GM23338 (cell line): ENCODE measurements at regions not wholly inside any gene's neighbourhood (a gene's known extent, or its start where the extent isn't known, plus 50 kb on each side); places are given as distances from the start of the nearest gene placed in this dataset.

Source experiments
- ATAC-seq: fragments of 200-7000 bp; cut with Tn5 transposase; 3 replicates; pipeline ENCODE4 v1.9.1; 2020
- DNase-seq: peaks from one replicate; pipeline ENCODE4 v3.0.0-alpha.2; 2015; ENCODE audit warnings: low spot score
- H2AFZ ChIP-seq: fragments of 200-600 bp; sonication (generic); 2 replicates; pipeline ENCODE4 v1.8.0; 2016; ENCODE audit warnings: antibody characterized with exemption, mild to moderate bottlenecking, moderate library complexity
- H3F3A ChIP-seq: fragments of 200-600 bp; sonication (generic); replicated peaks from 2 replicates; pipeline ENCODE4 v1.8.0; 2017; ENCODE audit warnings: antibody characterized with exemption, mixed run types, low read depth
- H3K27ac ChIP-seq: fragments of 200-600 bp; sonication (generic); 2 replicates; pipeline ENCODE4 v1.6.1; 2016; ENCODE audit warnings: low read depth
- H3K27me3 ChIP-seq: fragments of 200-600 bp; sonication (generic); 2 replicates; pipeline ENCODE4 v1.8.0; 2016; ENCODE audit warnings: mild to moderate bottlenecking, mixed run types, moderate library complexity; ENCODE audit not compliant: insufficient read depth
- H3K36me3 ChIP-seq: fragments of 200-600 bp; sonication (generic); 2 replicates; pipeline ENCODE4 v1.8.0; 2016; ENCODE audit warnings: mild to moderate bottlenecking; ENCODE audit not compliant: insufficient read depth
- H3K4me1 ChIP-seq: fragments of 200-600 bp; sonication (generic); 2 replicates; pipeline ENCODE4 v1.8.0; 2016; ENCODE audit warnings: mild to moderate bottlenecking, moderate library complexity; ENCODE audit not compliant: insufficient read depth
- H3K4me2 ChIP-seq: fragments of 200-600 bp; sonication (generic); 2 replicates; pipeline ENCODE4 v1.7.1; 2017; ENCODE audit warnings: mixed run types
- H3K4me3 ChIP-seq: fragments of 200-600 bp; sonication (generic); 2 replicates; pipeline ENCODE4 v1.6.1; 2016; ENCODE audit warnings: mixed run types
- H3K79me2 ChIP-seq: fragments of 200-600 bp; sonication (generic); replicated peaks from 2 replicates; pipeline ENCODE4 v1.8.0; 2017; ENCODE audit warnings: mild to moderate bottlenecking; ENCODE audit not compliant: insufficient read depth
- H3K9me2 ChIP-seq: fragments of 200-600 bp; sonication (generic); 2 replicates; pipeline ENCODE4 v1.8.0; 2017; ENCODE audit not compliant: insufficient read depth
- H4K20me1 ChIP-seq: fragments of 200-600 bp; sonication (generic); replicated peaks from 2 replicates; pipeline ENCODE4 v1.8.0; 2017; ENCODE audit warnings: mild to moderate bottlenecking; ENCODE audit not compliant: insufficient read depth
- H3K27ac Mint-ChIP-seq: 2 replicates; pipeline ENCODE4 v1.8.0; 2020; ENCODE audit warnings: inconsistent platforms, mild to moderate bottlenecking, moderate library complexity, mixed read lengths
- H3K27me3 Mint-ChIP-seq: 3 replicates; pipeline ENCODE4 v1.8.0; 2022; ENCODE audit warnings: low read depth, mild to moderate bottlenecking, moderate library complexity, mixed read lengths, inconsistent platforms; ENCODE audit not compliant: insufficient read depth, poor library complexity
- H3K36me3 Mint-ChIP-seq: 3 replicates; pipeline ENCODE4 v1.8.0; 2021; ENCODE audit warnings: low read depth, mild to moderate bottlenecking, inconsistent platforms, moderate library complexity, mixed read lengths
- H3K4me1 Mint-ChIP-seq: 3 replicates; pipeline ENCODE4 v1.8.0; 2020; ENCODE audit warnings: mild to moderate bottlenecking, inconsistent platforms, mixed read lengths
- H3K4me3 Mint-ChIP-seq: 3 replicates; pipeline ENCODE4 v1.8.0; 2021; ENCODE audit warnings: moderate library complexity, mild to moderate bottlenecking, inconsistent platforms, mixed read lengths
- H3K9me3 Mint-ChIP-seq: 3 replicates; pipeline ENCODE4 v1.8.0; 2020; ENCODE audit warnings: moderate library complexity, mild to moderate bottlenecking, inconsistent platforms, mixed read lengths
- CREB1 ChIP-seq: fragments of 250-450 bp; sonication (Bioruptor Pico); IDR thresholded peaks from 2 replicates; pipeline ENCODE4 v1.5.0; 2020; ENCODE audit warnings: low read depth, mild to moderate bottlenecking, moderate library complexity
- CTCF ChIP-seq, 2 experiments: fragments of 200-600 bp in 1 of 2; sonication (generic) in 1 of 2; conservative IDR thresholded peaks; 2 replicates each; pipeline versions ENCODE4 v1.5.1 to v1.6.1; 2016 to 2017; ENCODE audit warnings: antibody characterized with exemption in 2 of 2, low read depth in 2 of 2, mild to moderate bottlenecking in 2 of 2, moderate library complexity in 1 of 2
- ETS1 ChIP-seq: IDR thresholded peaks from 2 replicates; pipeline ENCODE4 v1.6.1; 2016; ENCODE audit warnings: antibody characterized with exemption
- EZH2 ChIP-seq: fragments of 200-600 bp; sonication (generic); IDR thresholded peaks from one replicate; pipeline ENCODE4 v1.8.0; 2017; ENCODE audit warnings: antibody characterized with exemption, mild to moderate bottlenecking, low read depth; ENCODE audit not compliant: unreplicated experiment
- JUNB ChIP-seq: IDR thresholded peaks from one replicate; pipeline ENCODE4 v1.6.1; 2016; ENCODE audit warnings: antibody characterized with exemption; ENCODE audit not compliant: unreplicated experiment
- NANOG ChIP-seq: IDR thresholded peaks from 2 replicates; pipeline ENCODE4 v1.6.1; 2016; ENCODE audit warnings: antibody characterized with exemption, borderline replicate concordance
- POLR2AphosphoS5 ChIP-seq: IDR thresholded peaks from 2 replicates; pipeline ENCODE4 v1.6.1; 2016; ENCODE audit warnings: antibody characterized with exemption, low read depth
- REST ChIP-seq: IDR thresholded peaks from one replicate; pipeline ENCODE4 v1.6.1; 2018; ENCODE audit warnings: antibody characterized with exemption; ENCODE audit not compliant: unreplicated experiment
- STAT1 ChIP-seq: IDR thresholded peaks from one replicate; pipeline ENCODE4 v1.6.1; 2016; ENCODE audit warnings: antibody characterized with exemption; ENCODE audit not compliant: unreplicated experiment
- ZNF331 ChIP-seq: fragments of 250-450 bp; sonication (Bioruptor Pico); IDR thresholded peaks from 2 replicates; pipeline ENCODE4 v1.5.0; 2020; ENCODE audit warnings: low read depth, mild to moderate bottlenecking, moderate library complexity

GRCh38 chr4:33323393-33323792 is 2603.2 kb downstream of the PCDH7 start:
- Histone ChIP-seq H2AFZ (no peak overlapping the region), H3K4me1 (no peaks in the 10 kb centered on the region), H3K9me2 (peaks cover 3% of the 10 kb centered on the region; the same call in 1 of the 2 replicates), H3F3A (no peaks in the 10 kb centered on the region), H3K4me2 (no peak overlapping the region), H3K27me3 (no peaks in the 10 kb centered on the region), H3K4me3 (no peak overlapping the region), H3K36me3 (0 out of 2 replicates have a peak, but pooled peaks cover 4% of the 10 kb centered on the region), H4K20me1 (no peaks in the 10 kb centered on the region), H3K79me2 (no peaks in the 10 kb centered on the region), H3K27ac (no peak overlapping the region)
- ATAC-seq (no peak), DNase-seq (no peak)
- peaks cover 12% of the 10 kb centered on the region for H3K9me3 Mint-ChIP-seq
- no peak overlapping the region for H3K27ac Mint-ChIP-seq
- no peak for TF ChIP-seq CREB1 (CRISPR knock-in tag)
- peaks cover 10% of the 10 kb centered on the region; the same call in 2 of the 3 replicates for H3K36me3 Mint-ChIP-seq
- no peak overlapping the region for H3K4me3 Mint-ChIP-seq
- H3K4me1 Mint-ChIP-seq = no peaks in the 10 kb centered on the region
- H3K27me3 Mint-ChIP-seq = peaks cover 1% of the 10 kb centered on the region

GRCh38 chr4:33334416-33334815 is 2614.2 kb downstream of the PCDH7 start:
- no peaks in the 10 kb centered on the region; the same call in 1 of the 2 replicates for H3K36me3 ChIP-seq
- Mint-ChIP-seq H3K4me1 (no peaks in the 10 kb centered on the region), H3K27me3 (no peaks in the 10 kb centered on the region), H3K4me3 (no peak overlapping the region), H3K9me3 (peaks cover 46% of the 10 kb centered on the region), H3K27ac (no peak overlapping the region), H3K36me3 (peaks cover 24% of the 10 kb centered on the region; the same call in 2 of the 3 replicates)
- no peaks in the 10 kb centered on the region for H3K79me2 ChIP-seq
- H3K9me2 ChIP-seq = no peaks in the 10 kb centered on the region
- H4K20me1 ChIP-seq = no peaks in the 10 kb centered on the region
- H3F3A ChIP-seq = no peaks in the 10 kb centered on the region
- H3K4me1 ChIP-seq = no peaks in the 10 kb centered on the region
- no peak overlapping the region for H3K27ac ChIP-seq
- no peaks in the 10 kb centered on the region for H3K27me3 ChIP-seq
- no peak overlapping the region for H3K4me3 ChIP-seq
- H3K4me2 ChIP-seq = no peak overlapping the region
- DNase-seq = no peak
- ATAC-seq = no peak
- no peak for TF ChIP-seq REST
- no peak overlapping the region for H2AFZ ChIP-seq

GRCh38 chr4:33339762-33340161 is 2619.6 kb downstream of the PCDH7 start:
- ATAC-seq = no peak
- Histone ChIP-seq H3K9me2 (no peaks in the 10 kb centered on the region), H3K79me2 (no peaks in the 10 kb centered on the region), H4K20me1 (no peaks in the 10 kb centered on the region), H3K27me3 (no peaks in the 10 kb centered on the region), H3K27ac (no peak overlapping the region), H3K4me2 (no peak overlapping the region), H3K4me3 (no peak overlapping the region), H3K36me3 (no peaks in the 10 kb centered on the region), H3K4me1 (no peaks in the 10 kb centered on the region), H2AFZ (no peak overlapping the region), H3F3A (no peaks in the 10 kb centered on the region)
- no peak overlapping the region for H3K27ac Mint-ChIP-seq
- H3K36me3 Mint-ChIP-seq = peaks cover 7% of the 10 kb centered on the region; the same call in 2 of the 3 replicates
- H3K4me1 Mint-ChIP-seq = no peaks in the 10 kb centered on the region
- peaks cover 18% of the 10 kb centered on the region for H3K9me3 Mint-ChIP-seq
- TF ChIP-seq JUNB (no peak), NANOG (no peak), CTCF (conservative IDR thresholded peaks at IDR 0.05; ENCODE audit: low read depth in 2 of 2) (no peak), ETS1 (no peak), EZH2 (no peak), CREB1 (CRISPR knock-in tag) (no peak), ZNF331 (CRISPR knock-in tag) (no peak), POLR2AphosphoS5 (no peak), STAT1 (no peak)
- H3K27me3 Mint-ChIP-seq = no peaks in the 10 kb centered on the region
- DNase-seq = no peak
- no peak overlapping the region for H3K4me3 Mint-ChIP-seq
